HepG2 (cell line): ENCODE measurements at regions not wholly inside any gene's neighbourhood (a gene's known extent, or its start where the extent isn't known, plus 50 kb on each side); places are given as distances from the start of the nearest gene placed in this dataset.
A peak's percentile ranks its signal among the peaks of the same experiment; 100 is the strongest.

Source experiments
- ASH2L ChIP-seq: fragments of 300-600, 200-600 bp; sonication (generic); IDR thresholded peaks from 2 replicates; pipeline ENCODE4 v1.7.0; 2017; ENCODE audit warnings: low read depth, mild to moderate bottlenecking, moderate library complexity, mixed read lengths, low read length; ENCODE audit not compliant: insufficient read length
- ATF2 ChIP-seq: sonication (generic); formaldehyde crosslinking; IDR thresholded peaks from 2 replicates; pipeline ENCODE4 v1.4.0; 2020; ENCODE audit warnings: missing genetic modification reagents
- ATRX ChIP-seq: sonication (generic); formaldehyde crosslinking; IDR thresholded peaks from 2 replicates; pipeline ENCODE4 v1.4.0; 2020; ENCODE audit warnings: missing genetic modification reagents, borderline replicate concordance
- CHD2 ChIP-seq: IDR thresholded peaks from 2 replicates; pipeline ENCODE4 v1.6.1; 2011; ENCODE audit warnings: low read depth, low read length, improper control_type of control experiment
- DR1 ChIP-seq: sonication (generic); formaldehyde crosslinking; IDR thresholded peaks from 2 replicates; pipeline ENCODE4 v1.8.0; 2021; ENCODE audit warnings: mild to moderate bottlenecking, missing genetic modification reagents, inconsistent platforms
- FOSL1 ChIP-seq: sonication (generic); formaldehyde crosslinking; IDR thresholded peaks from 2 replicates; pipeline ENCODE4 v1.9.0; 2021; ENCODE audit warnings: missing genetic modification reagents, borderline replicate concordance
- KLF12 ChIP-seq: sonication (generic); formaldehyde crosslinking; IDR thresholded peaks from 2 replicates; pipeline ENCODE4 v1.4.0; 2020; ENCODE audit warnings: missing genetic modification reagents, borderline replicate concordance
- MAFG ChIP-seq: sonication (generic); formaldehyde crosslinking; IDR thresholded peaks from 2 replicates; pipeline ENCODE4 v1.5.1; 2020; ENCODE audit warnings: mild to moderate bottlenecking, missing genetic modification reagents
- MYNN ChIP-seq: sonication (generic); formaldehyde crosslinking; IDR thresholded peaks from 2 replicates; pipeline ENCODE4 v1.4.0; 2020; ENCODE audit warnings: mild to moderate bottlenecking, low read depth, missing genetic modification reagents
- MZF1 ChIP-seq: sonication (generic); formaldehyde crosslinking; IDR thresholded peaks from 2 replicates; pipeline ENCODE4 v1.8.1; 2023; ENCODE audit warnings: mild to moderate bottlenecking, missing genetic modification reagents, borderline replicate concordance
- RAD51 ChIP-seq: fragments of 450-650 bp; IDR thresholded peaks from 2 replicates; pipeline ENCODE4 v1.6.1; 2016; ENCODE audit warnings: borderline replicate concordance
- SAFB2 ChIP-seq: sonication (generic); formaldehyde crosslinking; IDR thresholded peaks from 2 replicates; pipeline ENCODE4 v1.5.1; 2020; ENCODE audit warnings: missing genetic modification reagents, low read depth, mild to moderate bottlenecking, borderline replicate concordance
- SRSF9 ChIP-seq: fragments of 200-400 bp; formaldehyde crosslinking; IDR thresholded peaks from 2 replicates; pipeline ENCODE4 v1.6.1; 2018; ENCODE audit warnings: borderline replicate concordance, mild to moderate bottlenecking, low read depth, low read length; ENCODE audit not compliant: insufficient read depth, poor library complexity, severe bottlenecking
- STAG1 ChIP-seq: sonication (generic); formaldehyde crosslinking; IDR thresholded peaks from 2 replicates; pipeline ENCODE4 v1.4.0; 2020; ENCODE audit warnings: missing genetic modification reagents
- TBL1XR1 ChIP-seq: fragments of 150-350 bp; IDR thresholded peaks from 2 replicates; pipeline ENCODE4 v1.6.1; 2014; ENCODE audit warnings: borderline replicate concordance, low read length; ENCODE audit not compliant: partially characterized antibody
- TCF7 ChIP-seq: sonication (generic); IDR thresholded peaks from 2 replicates; pipeline ENCODE4 v1.6.1; 2016; ENCODE audit warnings: antibody characterized with exemption, low read depth
- ZBTB1 ChIP-seq: sonication (generic); formaldehyde crosslinking; IDR thresholded peaks from 2 replicates; pipeline ENCODE4 v1.4.0; 2020; ENCODE audit warnings: missing genetic modification reagents, borderline replicate concordance
- ZKSCAN5 ChIP-seq: sonication (generic); formaldehyde crosslinking; IDR thresholded peaks from 2 replicates; pipeline ENCODE4 v1.5.1; 2020; ENCODE audit warnings: mild to moderate bottlenecking, missing genetic modification reagents
- ZMYM4 ChIP-seq: sonication (generic); formaldehyde crosslinking; IDR thresholded peaks from 2 replicates; pipeline ENCODE4 v1.8.1; 2023; ENCODE audit warnings: mild to moderate bottlenecking, missing genetic modification reagents
- ZNF567 ChIP-seq: sonication (generic); formaldehyde crosslinking; IDR thresholded peaks from 2 replicates; pipeline ENCODE4 v1.8.1; 2023; ENCODE audit warnings: mild to moderate bottlenecking, missing genetic modification reagents, borderline replicate concordance
- ZNF670 ChIP-seq: sonication (generic); formaldehyde crosslinking; IDR thresholded peaks from 2 replicates; pipeline ENCODE4 v1.8.0; 2022; ENCODE audit warnings: mild to moderate bottlenecking, missing genetic modification reagents, borderline replicate concordance
- ZSCAN20 ChIP-seq: sonication (generic); formaldehyde crosslinking; IDR thresholded peaks from 2 replicates; pipeline ENCODE4 v1.4.0; 2020; ENCODE audit warnings: missing genetic modification reagents, mild to moderate bottlenecking, borderline replicate concordance
- ZSCAN9 ChIP-seq: IDR thresholded peaks from 2 replicates; pipeline ENCODE4 v1.6.1; 2016; ENCODE audit warnings: borderline replicate concordance
- TF ChIP-seq, protein P1 (sequence below): sonication (generic); formaldehyde crosslinking; IDR thresholded peaks from 2 replicates; pipeline ENCODE4 v1.8.1; 2023; ENCODE audit warnings: missing genetic modification reagents, inconsistent platforms, borderline replicate concordance
- TF ChIP-seq, protein P2 (sequence below): IDR thresholded peaks from 2 replicates; pipeline ENCODE4 v1.6.1; 2016; ENCODE audit warnings: low read depth
- TF ChIP-seq, protein P3 (sequence below): sonication (generic); formaldehyde crosslinking; conservative IDR thresholded peaks from 2 replicates; pipeline ENCODE4 v1.8.1; 2023; ENCODE audit warnings: missing genetic modification reagents

DNA sequence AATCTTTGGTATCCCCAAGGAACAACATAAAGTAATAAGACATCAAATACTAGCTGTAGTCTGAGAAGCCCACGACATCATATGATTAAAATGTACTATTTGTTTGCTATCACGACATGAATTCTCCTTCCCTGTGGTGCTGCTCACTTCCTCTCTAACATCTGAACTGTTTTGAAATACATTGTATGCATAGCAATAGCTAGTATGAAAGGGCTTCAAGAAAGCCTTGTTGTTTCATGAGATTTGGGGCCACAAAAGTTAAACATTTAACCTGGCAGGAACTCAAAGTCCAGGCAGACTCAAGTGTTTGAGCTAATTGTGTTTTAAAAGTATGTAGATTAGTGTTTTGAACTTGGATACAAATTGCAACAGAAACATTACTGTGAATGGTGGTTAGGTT is 237.4 kb upstream of the PTGER4 start (continued):
- no peak for TF ChIP-seq SRSF9
- no peak for TF ChIP-seq RAD51
- no peak for TF ChIP-seq MAFG
- peak; percentile 52; the same call in 1 of the 2 replicates for TF ChIP-seq ATF2 (CRISPR knock-in tag)
- no peak for TF ChIP-seq ZNF670 (CRISPR knock-in tag)
- TF ChIP-seq CHD2: no peak
- TF ChIP-seq, protein P1, sequence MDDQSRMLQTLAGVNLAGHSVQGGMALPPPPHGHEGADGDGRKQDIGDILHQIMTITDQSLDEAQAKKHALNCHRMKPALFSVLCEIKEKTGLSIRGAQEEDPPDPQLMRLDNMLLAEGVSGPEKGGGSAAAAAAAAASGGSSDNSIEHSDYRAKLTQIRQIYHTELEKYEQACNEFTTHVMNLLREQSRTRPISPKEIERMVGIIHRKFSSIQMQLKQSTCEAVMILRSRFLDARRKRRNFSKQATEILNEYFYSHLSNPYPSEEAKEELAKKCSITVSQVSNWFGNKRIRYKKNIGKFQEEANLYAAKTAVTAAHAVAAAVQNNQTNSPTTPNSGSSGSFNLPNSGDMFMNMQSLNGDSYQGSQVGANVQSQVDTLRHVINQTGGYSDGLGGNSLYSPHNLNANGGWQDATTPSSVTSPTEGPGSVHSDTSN (CRISPR knock-in tag): no peak
- no peak for TF ChIP-seq ZSCAN9
- no peak for TF ChIP-seq ZBTB1 (CRISPR knock-in tag)
- TF ChIP-seq ZKSCAN5: no peak
- peak; percentile 41 for TF ChIP-seq ASH2L
- no peak for TF ChIP-seq ZMYM4
- no peak for TF ChIP-seq ZSCAN20 (CRISPR knock-in tag)
- TF ChIP-seq, protein P2, sequence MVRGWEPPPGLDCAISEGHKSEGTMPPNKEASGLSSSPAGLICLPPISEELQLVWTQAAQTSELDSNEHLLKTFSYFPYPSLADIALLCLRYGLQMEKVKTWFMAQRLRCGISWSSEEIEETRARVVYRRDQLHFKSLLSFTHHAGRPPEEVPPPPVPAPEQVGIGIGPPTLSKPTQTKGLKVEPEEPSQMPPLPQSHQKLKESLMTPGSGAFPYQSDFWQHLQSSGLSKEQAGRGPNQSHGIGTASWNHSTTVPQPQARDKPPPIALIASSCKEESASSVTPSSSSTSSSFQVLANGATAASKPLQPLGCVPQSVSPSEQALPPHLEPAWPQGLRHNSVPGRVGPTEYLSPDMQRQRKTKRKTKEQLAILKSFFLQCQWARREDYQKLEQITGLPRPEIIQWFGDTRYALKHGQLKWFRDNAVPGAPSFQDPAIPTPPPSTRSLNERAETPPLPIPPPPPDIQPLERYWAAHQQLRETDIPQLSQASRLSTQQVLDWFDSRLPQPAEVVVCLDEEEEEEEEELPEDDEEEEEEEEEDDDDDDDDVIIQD (CRISPR knock-in tag): no peak
- TF ChIP-seq DR1 (CRISPR knock-in tag): no peak
- peak; percentile 55 for TF ChIP-seq TCF7
- TF ChIP-seq ZNF567 (CRISPR knock-in tag): no peak
- TF ChIP-seq, protein P3, sequence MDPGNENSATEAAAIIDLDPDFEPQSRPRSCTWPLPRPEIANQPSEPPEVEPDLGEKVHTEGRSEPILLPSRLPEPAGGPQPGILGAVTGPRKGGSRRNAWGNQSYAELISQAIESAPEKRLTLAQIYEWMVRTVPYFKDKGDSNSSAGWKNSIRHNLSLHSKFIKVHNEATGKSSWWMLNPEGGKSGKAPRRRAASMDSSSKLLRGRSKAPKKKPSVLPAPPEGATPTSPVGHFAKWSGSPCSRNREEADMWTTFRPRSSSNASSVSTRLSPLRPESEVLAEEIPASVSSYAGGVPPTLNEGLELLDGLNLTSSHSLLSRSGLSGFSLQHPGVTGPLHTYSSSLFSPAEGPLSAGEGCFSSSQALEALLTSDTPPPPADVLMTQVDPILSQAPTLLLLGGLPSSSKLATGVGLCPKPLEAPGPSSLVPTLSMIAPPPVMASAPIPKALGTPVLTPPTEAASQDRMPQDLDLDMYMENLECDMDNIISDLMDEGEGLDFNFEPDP (CRISPR knock-in tag): no peak
- TF ChIP-seq ATRX (CRISPR knock-in tag): no peak
- TF ChIP-seq MYNN (CRISPR knock-in tag): no peak
- TF ChIP-seq FOSL1 (CRISPR knock-in tag): no peak
- TF ChIP-seq TBL1XR1: no peak
- TF ChIP-seq KLF12: no peak
- no peak for TF ChIP-seq STAG1 (CRISPR knock-in tag)
- TF ChIP-seq SAFB2: no peak
- TF ChIP-seq MZF1 (CRISPR knock-in tag): no peak
